Keratinocyte (primary cell): ENCODE measurements at regions not wholly inside any gene's neighbourhood (a gene's known extent, or its start where the extent isn't known, plus 50 kb on each side); places are given as distances from the start of the nearest gene placed in this dataset.

Experiments
- EZH2 ChIP-seq: IDR thresholded peaks from one replicate; pipeline ENCODE4 v1.6.1; 2012; ENCODE audit warnings: inconsistent platforms, mild to moderate bottlenecking, low read length, moderate library complexity
- TF ChIP-seq, protein P1 (sequence below), 3 experiments: IDR thresholded peaks in 1 of 3; conservative IDR thresholded peaks in 1 of 3; optimal IDR thresholded peaks in 1 of 3; 2 replicates in 2 of 3; 3 replicates in 1 of 3; pipeline versions ENCODE3 to v1.5.1; 2011; ENCODE audit warnings: low read length in 3 of 3, mild to moderate bottlenecking in 3 of 3, moderate library complexity in 2 of 3, control low read depth in 1 of 3, inconsistent platforms in 1 of 3; ENCODE audit not compliant: insufficient read depth in 2 of 3; ENCODE audit errors: extremely low read depth in 1 of 3

- TF ChIP-seq, protein P1, sequence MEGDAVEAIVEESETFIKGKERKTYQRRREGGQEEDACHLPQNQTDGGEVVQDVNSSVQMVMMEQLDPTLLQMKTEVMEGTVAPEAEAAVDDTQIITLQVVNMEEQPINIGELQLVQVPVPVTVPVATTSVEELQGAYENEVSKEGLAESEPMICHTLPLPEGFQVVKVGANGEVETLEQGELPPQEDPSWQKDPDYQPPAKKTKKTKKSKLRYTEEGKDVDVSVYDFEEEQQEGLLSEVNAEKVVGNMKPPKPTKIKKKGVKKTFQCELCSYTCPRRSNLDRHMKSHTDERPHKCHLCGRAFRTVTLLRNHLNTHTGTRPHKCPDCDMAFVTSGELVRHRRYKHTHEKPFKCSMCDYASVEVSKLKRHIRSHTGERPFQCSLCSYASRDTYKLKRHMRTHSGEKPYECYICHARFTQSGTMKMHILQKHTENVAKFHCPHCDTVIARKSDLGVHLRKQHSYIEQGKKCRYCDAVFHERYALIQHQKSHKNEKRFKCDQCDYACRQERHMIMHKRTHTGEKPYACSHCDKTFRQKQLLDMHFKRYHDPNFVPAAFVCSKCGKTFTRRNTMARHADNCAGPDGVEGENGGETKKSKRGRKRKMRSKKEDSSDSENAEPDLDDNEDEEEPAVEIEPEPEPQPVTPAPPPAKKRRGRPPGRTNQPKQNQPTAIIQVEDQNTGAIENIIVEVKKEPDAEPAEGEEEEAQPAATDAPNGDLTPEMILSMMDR (optimal IDR thresholded peaks at IDR 0.05 in 1 of 3, IDR thresholded peaks at IDR 0.05 in 1 of 3, conservative IDR thresholded peaks at IDR 0.05 in 1 of 3; ENCODE audit: extremely low read depth in 1 of 3, insufficient read depth in 2 of 3, low read length in 3 of 3): no peak
- no peak for TF ChIP-seq EZH2
These were observed 144.8 kb upstream of the SLC35F3 start for GRCh38 chr1:233759665-233760064.
